B cell (primary cell): ENCODE measurements at regions not wholly inside any gene's neighbourhood (a gene's known extent, or its start where the extent isn't known, plus 50 kb on each side); places are given as distances from the start of the nearest gene placed in this dataset.

Source experiments
- ATAC-seq: fragments of 200-7000 bp; cut with Tn5 transposase; one replicate; pipeline ENCODE4 v1.10.0; 2021; ENCODE audit warnings: low read depth, mild to moderate bottlenecking, moderate number of reproducible peaks, moderate library complexity
- CTCF ChIA-PET: fragments of 350-600 bp; sonication (Branson Sonifier 250); formaldehyde crosslinking; loops from one replicate; lab custom pipeline; 2021; ENCODE audit warnings: antibody characterized with exemption, inconsistent platforms; lab: Charles Lee
- POLR2A ChIA-PET: fragments of 350-600 bp; sonication (Branson Sonifier 250); formaldehyde crosslinking; loops from one replicate; lab custom pipeline; 2021; ENCODE audit warnings: antibody characterized with exemption; lab: Charles Lee
- DNase-seq: peaks from one replicate; pipeline ENCODE4 v3.0.0; 2013
- H2AFZ ChIP-seq: 2 replicates; pipeline ENCODE4 v1.6.1; 2012; ENCODE audit warnings: mild to moderate bottlenecking, low read depth, low read length; ENCODE audit not compliant: insufficient read depth, poor library complexity, severe bottlenecking
- H3K27ac ChIP-seq, 2 donors: 1 replicate in 1 of 2; 2 replicates in 1 of 2; pipeline ENCODE4 v1.5.1; 2012 to 2013; ENCODE audit warnings: low read length in 2 of 2, mild to moderate bottlenecking in 2 of 2, moderate library complexity in 1 of 2
- H3K27me3 ChIP-seq, 4 experiments: fragments of 200-600 bp in 1 of 4; sonication (generic) in 1 of 4; replicated peaks in 1 of 4; 1 replicate in 2 of 4; 2 replicates in 2 of 4; pipeline versions ENCODE4 v1.6.1 to v1.7.0; 2013 to 2016; ENCODE audit warnings: low read length in 3 of 4, mild to moderate bottlenecking in 2 of 4, mixed read lengths in 1 of 4, moderate library complexity in 1 of 4; ENCODE audit not compliant: insufficient read depth in 4 of 4, control insufficient read depth in 3 of 4; ENCODE audit errors: control extremely low read depth in 1 of 4
- H3K36me3 ChIP-seq, 2 experiments: replicated peaks in 1 of 2; 1 replicate in 1 of 2; 2 replicates in 1 of 2; pipeline versions ENCODE4 v1.6.1 to v1.7.1; 2013; ENCODE audit warnings: low read length in 1 of 2; ENCODE audit not compliant: insufficient read depth in 2 of 2, control insufficient read depth in 1 of 2; ENCODE audit errors: control extremely low read depth in 1 of 2, extremely low read depth in 1 of 2
- H3K4me1 ChIP-seq, 2 donors: fragments of 200-600 bp in 1 of 2; sonication (generic) in 1 of 2; 1 replicate in 1 of 2; 2 replicates in 1 of 2; pipeline versions ENCODE4 v1.5.1 to v1.6.1; 2013 to 2017; ENCODE audit warnings: low read length in 2 of 2; ENCODE audit not compliant: control insufficient read depth in 2 of 2, insufficient read depth in 2 of 2
- H3K4me2 ChIP-seq: replicated peaks from 2 replicates; pipeline ENCODE3; 2012; ENCODE audit warnings: mild to moderate bottlenecking, low read depth, low read length; ENCODE audit not compliant: poor library complexity, severe bottlenecking
- H3K4me3 ChIP-seq, 5 experiments: fragments of 200-600 bp in 1 of 5; sonication (generic) in 1 of 5; 1 replicate in 3 of 5; 2 replicates in 2 of 5; pipeline versions ENCODE4 v1.5.1 to v1.7.0; 2011 to 2016; ENCODE audit warnings: low read length in 4 of 5, mild to moderate bottlenecking in 4 of 5, low read depth in 2 of 5, control low read depth in 1 of 5, moderate library complexity in 1 of 5; ENCODE audit not compliant: insufficient read depth in 1 of 5; ENCODE audit errors: control extremely low read depth in 1 of 5, extremely low read depth in 1 of 5
- H3K79me2 ChIP-seq: fragments of 200-600 bp; sonication (generic); one replicate; pipeline ENCODE4 v1.6.0; 2016; ENCODE audit warnings: low read length; ENCODE audit not compliant: control insufficient read depth, insufficient read depth
- H3K9ac ChIP-seq: fragments of 200-600 bp; sonication (generic); 2 replicates; pipeline ENCODE4 v1.6.1; 2017; ENCODE audit warnings: mild to moderate bottlenecking, low read length, moderate library complexity
- H3K9me3 ChIP-seq, 3 donors: one replicate each; pipeline versions ENCODE4 v1.6.1 to v1.7.1; 2013; ENCODE audit warnings: low read length in 2 of 3; ENCODE audit not compliant: control insufficient read depth in 2 of 3, insufficient read depth in 1 of 3; ENCODE audit errors: control extremely low read depth in 1 of 3
- H4K20me1 ChIP-seq: 2 replicates; pipeline ENCODE4 v1.6.0; 2012; ENCODE audit warnings: mild to moderate bottlenecking, low read length; ENCODE audit not compliant: insufficient read depth, control insufficient read depth, poor library complexity, severe bottlenecking
- H3K27ac Mint-ChIP-seq: one replicate; pipeline ENCODE4 v1.8.0; 2021; ENCODE audit warnings: mixed read lengths
- H3K27me3 Mint-ChIP-seq: one replicate; pipeline ENCODE4 v1.8.0; 2021; ENCODE audit warnings: mixed read lengths
- H3K4me1 Mint-ChIP-seq: one replicate; pipeline ENCODE4 v1.8.0; 2021; ENCODE audit warnings: mixed read lengths
- H3K4me3 Mint-ChIP-seq: one replicate; pipeline ENCODE4 v1.8.0; 2021; ENCODE audit warnings: mixed read lengths
- H3K9me3 Mint-ChIP-seq: one replicate; pipeline ENCODE4 v1.8.0; 2022; ENCODE audit warnings: mixed read lengths; ENCODE audit not compliant: insufficient read depth
- CTCF ChIP-seq: fragments of 200-600 bp; IDR thresholded peaks from one replicate; pipeline ENCODE4 v1.8.0; 2022; ENCODE audit warnings: antibody characterized with exemption, mild to moderate bottlenecking
- EZH2 ChIP-seq: IDR thresholded peaks from 2 replicates; pipeline ENCODE4 v1.6.1; 2012; ENCODE audit warnings: borderline replicate concordance, low read depth, mild to moderate bottlenecking, moderate library complexity, low read length; ENCODE audit not compliant: insufficient read depth, poor library complexity, severe bottlenecking
- WGBS: methylation state at CpG from one replicate; pipeline ENCODE4 v1.1.5; 2013; ENCODE audit warnings: missing lambda C conversion rate; ENCODE audit not compliant: insufficient coverage; 5-methylcytosine and 5-hydroxymethylcytosine counted together
- intact Hi-C: fragments of 100-400 bp; cut with micrococcal nuclease; formaldehyde crosslinking; loops from one replicate; pipeline ENCODE4 v1.10.0; 2022

- Histone ChIP-seq H2AFZ (no peak overlapping the region), H3K9ac (no peak overlapping the region), H3K27ac (no peak overlapping the region), H3K4me2 (no peak overlapping the region), H3K36me3 (no peaks in the 10 kb centered on the region), H3K27me3 (no peaks in the 10 kb centered on the region), H4K20me1 (no peaks in the 10 kb centered on the region), H3K4me3 (no peak overlapping the region), H3K79me2 (no peaks in the 10 kb centered on the region), H3K9me3 (no peaks in the 10 kb centered on the region), H3K4me1 (no peaks in the 10 kb centered on the region)
- ATAC-seq (no peak), DNase-seq (no peak)
- WGBS = no CpG with 5 or more reads among the region's 3 CpGs
- H3K27ac Mint-ChIP-seq = no peak overlapping the region
- ChIA-PET POLR2A (no interaction called here), CTCF (no interaction called here)
- H3K9me3 Mint-ChIP-seq = no peaks in the 10 kb centered on the region
- TF ChIP-seq CTCF = no peak
- TF ChIP-seq EZH2 = no peak
- no peaks in the 10 kb centered on the region for H3K27me3 Mint-ChIP-seq
- intact Hi-C loops = no loop called here
- H3K4me3 Mint-ChIP-seq = no peak overlapping the region
- no peaks in the 10 kb centered on the region for H3K4me1 Mint-ChIP-seq
Measured at GRCh38 chr6:22444330-22444729, 125.0 kb upstream of the HDGFL1 start.

DNA sequence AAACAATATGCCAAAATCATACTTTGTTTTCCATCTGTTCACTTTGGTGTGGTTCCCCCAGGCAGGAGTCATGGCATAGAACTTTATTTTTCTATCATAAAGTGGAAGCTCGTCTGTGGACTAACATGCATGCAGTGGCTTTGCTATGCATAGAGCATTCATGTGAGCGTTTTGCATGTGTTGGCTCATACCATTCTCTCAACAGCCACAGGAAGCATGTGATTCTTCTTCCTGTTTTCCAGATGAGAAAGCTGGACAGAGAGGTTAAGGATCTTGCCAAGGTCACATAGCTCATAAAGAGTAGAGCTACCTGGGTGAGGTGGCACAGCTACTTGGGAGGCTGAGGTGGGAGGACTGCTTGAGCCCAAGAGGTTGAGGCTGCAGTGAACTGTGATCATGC, 123.4 kb upstream of the HDGFL1 start:
- intact Hi-C loops = no loop called here
- no peaks in the 10 kb centered on the region for H3K9me3 ChIP-seq
- H4K20me1 ChIP-seq = no peaks in the 10 kb centered on the region
- Mint-ChIP-seq H3K4me3 (no peak overlapping the region), H3K4me1 (no peaks in the 10 kb centered on the region), H3K9me3 (no peaks in the 10 kb centered on the region), H3K27me3 (no peaks in the 10 kb centered on the region), H3K27ac (no peak overlapping the region)
- ChIA-PET CTCF (no interaction called here), POLR2A (no interaction called here)
- no peak overlapping the region for H2AFZ ChIP-seq
- no peak overlapping the region for H3K4me2 ChIP-seq
- 71% methylated on average over 1 of the region's 2 CpGs for WGBS
- no peak for ATAC-seq
- TF ChIP-seq CTCF (no peak), EZH2 (no peak)
- no peak overlapping the region for H3K4me3 ChIP-seq
- no peak overlapping the region for H3K27ac ChIP-seq
- H3K4me1 ChIP-seq = no peaks in the 10 kb centered on the region
- DNase-seq = no peak
- H3K79me2 ChIP-seq = no peaks in the 10 kb centered on the region
- H3K27me3 ChIP-seq = no peaks in the 10 kb centered on the region
- H3K36me3 ChIP-seq = no peaks in the 10 kb centered on the region
- no peak overlapping the region for H3K9ac ChIP-seq
